Muscle of back (tissue), 3 donors: ENCODE measurements at regions not wholly inside any gene's neighbourhood (a gene's known extent, or its start where the extent isn't known, plus 50 kb on each side); places are given as distances from the start of the nearest gene placed in this dataset.
A peak's percentile ranks its signal among the peaks of the same experiment; 100 is the strongest.

ENCODE experiments used
- DNase-seq, 3 donors: peaks; one replicate each; pipeline versions ENCODE4 v3.0.0 to v3.0.0-alpha.2; 2013

DNA sequence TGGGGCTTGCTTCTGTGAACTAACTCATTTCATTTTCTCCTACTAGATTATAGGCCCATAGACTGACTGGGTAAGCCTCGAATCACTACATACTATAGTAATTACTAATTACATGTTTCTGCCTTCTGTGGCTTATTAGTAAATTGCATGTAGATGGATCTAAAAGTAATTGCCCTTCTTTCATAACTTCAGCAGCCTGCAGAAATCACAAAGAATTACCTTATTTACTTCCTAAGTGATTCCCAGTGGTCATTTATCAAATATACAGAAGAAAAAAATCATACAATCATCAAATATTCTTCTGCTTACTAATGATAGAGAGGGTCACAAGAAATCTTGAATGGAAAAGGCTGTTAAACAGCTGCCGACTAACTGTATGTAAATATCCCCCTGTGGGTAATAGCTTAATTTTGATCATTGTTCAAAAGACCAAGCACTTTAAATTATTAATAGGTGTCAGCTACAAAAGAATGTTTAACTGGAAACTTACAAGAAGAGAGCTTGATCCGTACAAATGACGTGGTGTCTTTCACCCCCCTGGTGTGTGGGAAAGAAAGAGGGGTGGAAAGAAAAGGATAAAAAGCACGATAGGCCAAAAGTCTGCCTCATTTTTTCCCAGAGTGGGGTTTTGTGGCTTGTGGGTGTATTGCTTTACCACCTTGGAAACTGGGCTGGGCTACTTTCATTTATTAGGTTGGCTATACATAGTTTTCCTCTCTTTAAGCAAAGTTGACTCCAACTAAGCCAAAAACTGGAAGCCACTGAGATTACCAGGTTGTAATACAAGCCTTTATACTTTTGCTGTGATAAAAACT lies 361.8 kb upstream of the ZMIZ1 start:
- DNase-seq, result peak in 1 of 3 donors; percentile 28

DNA sequence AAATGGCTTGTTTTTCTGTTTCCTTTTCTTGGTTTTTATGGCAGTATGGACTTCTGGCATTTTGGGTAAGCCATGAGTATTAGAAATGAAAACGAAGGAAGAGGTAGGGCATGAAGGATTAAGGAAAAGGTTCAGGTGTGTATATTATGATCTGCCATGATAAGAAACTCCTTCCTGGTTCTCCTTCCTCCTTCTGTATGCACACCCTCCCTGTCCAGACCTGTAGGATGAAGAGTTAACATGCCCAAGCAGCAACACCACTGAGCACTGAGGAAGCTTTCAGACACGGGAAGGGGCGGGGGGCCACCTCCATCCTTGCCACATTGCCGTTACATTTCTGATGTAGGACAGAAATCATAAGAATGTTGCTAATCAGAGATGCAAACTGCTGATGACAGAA lies 361.0 kb upstream of the ZMIZ1 start:
- no peak for DNase-seq

DNA sequence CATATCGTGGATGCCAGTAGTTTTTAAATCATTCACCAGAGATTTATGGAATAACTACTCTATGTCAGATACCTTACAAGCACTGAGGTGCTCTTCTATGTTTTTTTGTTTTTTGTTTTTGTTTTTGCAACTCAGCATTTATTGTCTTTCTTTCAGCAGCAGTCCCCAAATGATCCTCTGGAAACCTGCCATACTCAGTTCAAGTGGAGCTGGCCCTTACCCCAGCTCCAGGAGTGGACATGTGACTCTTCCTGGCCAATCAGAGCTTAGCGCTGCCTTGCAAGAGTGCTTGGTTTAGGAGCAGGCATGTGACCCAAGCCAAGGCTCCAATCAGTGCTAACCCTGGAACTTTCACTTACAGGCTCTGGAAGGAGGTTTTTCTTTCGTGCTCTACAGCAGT lies 356.6 kb upstream of the ZMIZ1 start:
- no peak for DNase-seq

DNA sequence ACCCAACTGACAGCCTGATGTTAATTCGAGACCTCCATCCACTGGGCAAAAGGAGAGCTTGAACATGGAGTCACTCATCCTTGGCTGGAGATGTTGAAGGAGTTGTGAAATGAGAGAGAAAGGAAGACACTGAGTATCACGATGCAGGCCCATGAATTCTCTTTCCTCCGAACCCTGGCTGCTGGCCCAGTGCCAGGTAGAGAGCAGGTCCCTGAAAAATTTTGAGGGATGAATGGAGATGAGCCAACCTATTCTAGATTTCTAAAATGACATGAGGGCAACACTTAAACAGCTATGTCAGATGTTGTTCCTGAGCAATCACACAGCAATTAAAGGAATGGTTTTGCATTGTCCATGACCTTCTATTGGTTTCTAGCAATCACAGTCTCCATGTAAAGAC lies 355.1 kb upstream of the ZMIZ1 start:
- no peak for DNase-seq

DNA sequence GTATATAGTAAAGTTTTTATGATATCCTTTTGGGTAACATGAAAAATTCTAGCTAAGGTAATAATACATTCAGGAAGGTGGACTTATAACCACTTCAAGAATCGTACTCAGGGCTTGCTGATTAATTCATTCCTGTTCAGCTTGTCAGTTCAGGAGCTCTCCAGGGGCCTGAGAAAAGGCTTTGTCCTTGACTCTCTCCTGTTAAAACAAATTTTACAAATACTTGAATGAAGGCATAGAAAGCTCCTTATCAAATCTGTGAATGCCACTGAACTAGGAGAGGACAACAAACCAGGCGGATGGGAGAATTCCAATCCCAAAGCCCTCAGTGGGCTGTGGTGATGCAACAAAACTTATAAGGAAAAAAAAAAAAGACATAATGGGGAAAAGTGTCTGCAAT lies 354.5 kb upstream of the ZMIZ1 start:
- no peak for DNase-seq

DNA sequence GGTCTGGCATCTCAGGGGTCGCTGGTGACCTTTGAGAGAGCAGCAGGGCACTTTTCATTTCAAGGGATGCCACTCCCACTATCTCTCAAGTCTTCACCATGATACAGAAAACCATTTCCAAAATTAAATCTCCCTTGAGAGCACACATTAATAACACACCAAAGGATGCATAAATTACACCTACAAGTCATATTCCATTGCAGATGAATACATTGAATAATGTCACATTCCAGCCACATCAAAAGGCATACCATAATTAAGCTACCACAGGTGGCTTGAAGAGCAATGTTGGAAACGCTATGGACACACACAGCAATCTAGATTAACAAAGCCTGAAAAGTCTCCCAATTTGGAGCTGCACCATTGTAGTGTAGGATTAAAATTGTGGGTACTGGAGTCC lies 353.3 kb upstream of the ZMIZ1 start:
- no peak for DNase-seq

DNA sequence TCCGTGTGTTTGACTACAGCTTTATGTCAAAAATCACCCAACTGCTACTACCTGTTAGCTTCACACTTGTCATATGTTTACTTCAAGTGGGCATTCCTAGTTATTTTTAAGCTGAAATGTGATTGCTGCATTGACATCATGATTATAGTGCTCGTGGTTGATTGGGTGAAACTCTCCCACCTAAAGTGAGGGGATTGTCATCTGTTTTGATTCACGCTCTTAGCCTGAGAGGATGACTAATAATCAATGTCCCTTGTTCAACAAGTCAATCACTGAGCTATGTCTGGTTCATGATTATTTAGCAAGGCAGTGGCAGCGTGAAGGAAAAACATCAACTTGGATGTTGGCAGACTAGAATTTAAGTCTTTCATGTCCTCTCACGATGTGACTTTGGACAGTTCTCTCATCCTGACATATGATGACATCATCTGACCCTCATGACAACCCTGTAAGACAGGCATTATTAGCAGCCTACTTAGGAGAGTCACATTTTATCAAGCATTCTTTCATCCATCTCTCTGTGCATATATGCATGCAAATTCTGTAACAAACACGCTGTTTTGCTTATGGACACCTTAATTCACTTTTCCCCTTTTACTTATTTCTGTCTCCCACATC lies 352.6 kb upstream of the ZMIZ1 start:
- DNase-seq, result no peak

DNA sequence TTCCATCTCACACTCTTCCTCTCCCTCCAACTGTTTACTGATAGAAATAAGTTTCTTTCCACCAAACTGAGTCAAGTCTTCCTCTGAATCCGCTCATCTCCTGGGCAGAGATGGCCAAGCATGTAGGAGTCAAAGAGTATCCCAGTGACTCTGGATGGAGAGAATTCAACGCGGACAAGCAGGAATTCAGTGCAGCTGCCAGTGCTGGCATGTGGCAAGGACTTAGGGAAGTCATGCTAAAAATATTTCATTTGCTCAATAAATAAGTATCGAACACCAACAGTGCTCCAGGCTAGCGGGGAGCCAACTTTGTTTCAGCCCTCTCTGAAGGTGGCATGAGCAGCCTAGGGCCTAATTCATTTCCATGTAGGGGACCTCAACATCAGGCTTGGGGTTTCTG lies 351.6 kb upstream of the ZMIZ1 start:
- DNase-seq, result peak in 2 of 3 donors; percentile 49 to 51

DNA sequence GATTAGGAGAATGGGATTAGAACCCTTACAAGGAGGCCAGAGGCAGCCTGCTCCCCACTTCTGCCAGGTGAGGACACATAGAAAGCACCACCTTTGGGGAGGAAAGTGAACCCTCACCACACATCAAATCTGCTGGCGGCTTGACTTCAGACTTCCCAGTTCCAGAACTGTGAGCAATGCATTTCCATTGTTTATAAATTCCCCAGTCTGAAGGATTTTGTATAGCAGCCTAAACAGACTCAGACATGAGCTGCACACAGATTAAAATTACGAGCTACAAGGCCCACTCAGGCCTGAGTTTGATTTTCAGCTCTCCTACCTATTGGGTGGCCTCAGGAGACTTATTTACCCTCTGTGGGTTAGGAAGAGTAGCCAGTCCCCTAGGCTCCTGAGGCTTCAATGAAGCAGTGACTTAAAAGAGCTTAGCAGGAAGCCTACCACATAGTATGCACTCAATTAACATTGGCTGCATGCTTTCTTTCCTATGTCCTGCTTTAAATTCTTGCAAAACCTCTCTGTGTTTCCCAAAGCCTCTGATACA lies 350.7 kb upstream of the ZMIZ1 start:
- no peak for DNase-seq

DNA sequence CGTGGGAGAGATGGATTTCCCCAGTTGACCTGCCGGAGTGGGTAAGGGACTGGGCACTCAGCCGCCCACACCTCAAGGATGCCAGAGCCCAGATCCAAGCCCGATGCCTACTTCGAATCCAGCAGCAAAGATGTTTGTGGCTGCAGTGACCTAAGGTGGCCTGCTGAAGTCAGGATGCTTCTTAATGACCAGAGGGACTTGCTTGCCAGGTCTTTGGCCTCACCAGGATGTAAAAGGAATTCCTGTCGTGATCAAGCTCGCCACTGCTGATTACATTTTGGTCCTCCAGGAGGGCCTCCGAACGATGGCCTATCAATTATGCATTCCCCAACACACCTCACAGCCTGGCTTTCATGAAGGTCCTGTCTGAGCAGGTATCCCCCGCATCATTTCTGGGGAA lies 349.5 kb upstream of the ZMIZ1 start:
- no peak for DNase-seq

DNA sequence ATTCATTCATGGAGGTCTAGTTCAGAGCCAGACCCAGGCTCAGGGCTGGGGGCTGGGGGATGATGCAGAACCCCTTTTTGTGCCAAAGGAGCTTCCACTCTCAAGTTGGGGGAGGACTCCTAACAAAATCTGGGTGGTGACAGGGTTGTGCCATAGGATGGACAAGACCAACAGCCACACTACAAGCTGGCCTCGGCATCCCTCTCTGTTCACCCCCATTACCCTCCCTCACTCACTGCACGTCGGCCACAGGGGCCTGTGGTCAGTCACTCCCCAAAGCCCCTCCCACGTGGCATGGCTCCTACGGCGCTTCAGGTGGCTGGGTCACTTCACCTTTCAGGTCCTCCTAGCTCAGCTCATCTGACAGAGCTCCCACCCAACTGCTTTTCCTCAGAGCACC lies 348.7 kb upstream of the ZMIZ1 start:
- DNase-seq, result no peak

DNA sequence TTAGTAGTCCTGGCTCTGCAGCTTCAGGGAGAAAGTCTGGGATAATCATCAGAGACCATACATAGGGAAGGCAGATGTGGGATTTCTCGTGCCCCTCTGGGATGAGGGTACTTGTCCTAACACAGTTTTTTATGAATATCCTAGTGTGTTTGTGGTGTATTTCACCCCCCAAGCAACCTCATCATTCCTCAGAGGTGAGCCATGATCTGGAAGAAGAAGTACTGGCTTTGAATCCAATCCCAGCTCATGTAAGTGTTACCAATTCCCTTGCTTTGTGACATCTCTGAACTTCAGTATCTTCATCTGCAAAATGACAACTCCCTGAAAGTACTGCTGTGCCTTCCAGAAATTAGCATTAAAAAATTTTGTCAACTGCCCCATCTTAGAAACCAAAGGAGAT lies 347.5 kb upstream of the ZMIZ1 start:
- no peak for DNase-seq

DNA sequence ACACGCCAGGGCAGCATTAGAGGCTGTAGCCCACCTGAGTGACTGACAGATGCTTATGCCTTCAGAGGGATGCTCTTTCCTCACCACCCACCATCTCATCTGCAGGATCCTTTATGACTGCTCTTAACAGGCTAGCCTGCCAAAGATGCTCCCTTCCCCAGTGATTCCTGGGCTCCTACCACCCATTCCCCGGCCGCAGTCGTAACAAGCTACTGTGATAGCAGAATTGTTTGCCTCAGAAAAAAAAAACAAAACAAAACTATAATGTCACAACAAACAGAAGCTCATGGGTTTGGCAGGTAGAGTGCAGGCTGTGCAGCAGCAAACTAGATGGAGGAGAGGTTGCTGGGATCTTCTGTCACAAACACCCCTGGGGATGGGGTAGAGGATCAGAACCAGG lies 343.9 kb upstream of the ZMIZ1 start:
- DNase-seq, result no peak

DNA sequence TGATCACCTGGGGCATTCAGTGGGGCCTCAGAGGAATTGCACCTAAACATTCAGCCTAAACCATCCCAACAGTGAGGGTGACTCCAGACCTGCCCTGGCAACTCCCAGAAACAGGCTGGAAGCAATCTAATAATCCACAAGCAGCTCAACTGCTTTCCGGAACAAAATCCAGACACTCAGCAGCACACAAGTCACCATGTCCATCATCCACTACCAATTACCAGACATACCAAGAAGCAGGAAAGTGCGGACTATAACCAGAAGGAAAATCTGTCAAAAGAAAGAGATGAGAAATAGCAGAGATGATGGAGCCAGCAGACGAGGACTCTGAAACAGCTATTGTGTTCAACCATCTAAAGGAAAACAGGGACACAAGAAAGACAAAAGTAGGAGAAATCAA lies 342.6 kb upstream of the ZMIZ1 start:
- no peak for DNase-seq

DNA sequence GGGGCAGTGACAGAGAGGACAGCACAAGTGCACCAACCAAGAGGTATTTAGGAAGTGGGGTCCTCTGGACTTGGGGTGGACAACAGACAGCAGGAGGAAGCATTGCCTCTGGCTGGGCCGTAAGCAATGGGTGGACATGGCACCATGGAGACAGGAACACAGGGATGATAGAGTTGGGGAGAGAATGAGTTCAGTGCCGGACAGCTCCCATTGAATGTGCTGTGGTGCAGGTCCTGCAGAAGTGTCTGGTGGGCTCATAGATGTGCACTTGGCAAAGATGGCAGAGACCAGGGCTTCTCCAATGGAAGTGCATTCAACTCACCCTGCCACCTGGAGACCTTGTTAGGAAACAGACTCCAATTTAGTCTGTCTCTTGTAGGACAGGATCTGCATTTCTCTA lies 341.5 kb upstream of the ZMIZ1 start:
- no peak for DNase-seq

DNA sequence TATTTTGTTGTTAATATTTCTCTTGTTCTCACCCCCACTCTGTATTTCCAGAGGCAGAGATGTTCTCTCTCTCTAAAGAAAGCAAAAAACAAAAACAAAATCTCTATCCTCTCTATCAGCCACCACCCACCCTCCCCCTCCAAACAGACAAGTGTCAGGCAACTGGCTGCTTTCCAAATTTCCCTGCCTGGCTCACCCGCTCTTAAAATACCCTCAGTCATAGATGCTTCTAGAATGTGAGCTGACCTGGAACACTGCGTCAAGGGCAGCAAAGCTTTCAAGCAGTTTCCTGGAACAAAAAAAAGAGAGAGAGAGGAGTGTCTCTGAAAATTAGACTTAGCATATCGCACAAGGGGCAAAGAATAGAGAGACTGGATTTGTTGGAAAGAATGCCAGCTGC lies 341.0 kb upstream of the ZMIZ1 start:
- no peak for DNase-seq

DNA sequence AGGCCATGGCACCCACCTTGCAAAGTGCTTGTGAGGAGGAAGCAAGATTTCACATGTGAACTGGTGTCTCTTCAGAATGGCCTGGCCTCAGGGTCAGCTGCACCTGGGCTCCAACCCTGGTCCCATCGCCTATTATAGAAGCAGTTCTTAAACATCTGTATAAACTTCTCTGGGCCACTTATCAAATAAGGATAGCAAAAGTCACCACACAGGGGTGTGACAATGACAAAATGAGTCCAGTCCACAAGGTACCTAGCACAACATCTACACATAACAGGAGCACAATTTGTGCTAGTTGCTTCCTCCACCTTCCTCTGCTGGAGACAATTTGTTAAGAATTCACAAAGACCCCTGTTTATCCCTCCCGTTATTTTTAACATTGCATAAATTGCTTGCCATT lies 340.6 kb upstream of the ZMIZ1 start:
- no peak for DNase-seq

DNA sequence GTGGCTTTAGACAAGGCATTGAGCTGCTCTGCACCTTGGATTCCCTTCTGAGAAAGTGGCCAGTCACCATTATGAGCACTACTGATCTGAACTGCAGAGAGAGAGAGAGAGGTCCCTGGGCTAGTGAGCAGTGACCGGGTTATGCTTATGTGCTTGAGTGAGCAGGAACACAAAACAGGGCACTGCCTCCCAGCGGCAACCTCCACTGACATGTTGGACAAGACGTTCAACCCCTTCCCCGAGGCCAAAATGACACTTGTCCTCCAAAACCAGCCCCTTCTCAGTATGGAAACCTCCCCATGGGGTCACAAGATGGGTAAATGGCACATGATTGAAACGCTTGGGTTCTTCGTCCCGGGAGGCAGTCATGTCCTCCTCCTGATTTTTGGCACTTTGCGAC lies 339.4 kb upstream of the ZMIZ1 start:
- no peak for DNase-seq

DNA sequence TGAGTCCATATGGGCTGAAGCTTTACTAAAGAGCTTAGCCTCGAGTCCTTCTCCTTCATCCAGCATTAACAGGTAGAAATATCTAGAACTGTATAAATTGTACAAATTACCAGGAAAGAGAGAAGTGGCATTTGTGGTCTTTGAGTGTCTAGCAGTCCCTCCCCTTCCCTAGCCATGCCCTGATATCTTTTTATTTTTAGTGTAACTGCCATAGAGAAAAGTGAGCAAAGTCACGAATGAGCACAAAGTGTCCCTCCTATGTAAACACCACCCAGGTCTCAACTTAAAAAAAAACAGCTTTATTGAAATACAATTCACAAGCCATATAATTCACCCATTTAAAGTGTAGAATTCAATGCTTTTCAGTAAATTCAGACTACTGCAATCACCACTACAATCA lies 339.0 kb upstream of the ZMIZ1 start:
- no peak for DNase-seq

DNA sequence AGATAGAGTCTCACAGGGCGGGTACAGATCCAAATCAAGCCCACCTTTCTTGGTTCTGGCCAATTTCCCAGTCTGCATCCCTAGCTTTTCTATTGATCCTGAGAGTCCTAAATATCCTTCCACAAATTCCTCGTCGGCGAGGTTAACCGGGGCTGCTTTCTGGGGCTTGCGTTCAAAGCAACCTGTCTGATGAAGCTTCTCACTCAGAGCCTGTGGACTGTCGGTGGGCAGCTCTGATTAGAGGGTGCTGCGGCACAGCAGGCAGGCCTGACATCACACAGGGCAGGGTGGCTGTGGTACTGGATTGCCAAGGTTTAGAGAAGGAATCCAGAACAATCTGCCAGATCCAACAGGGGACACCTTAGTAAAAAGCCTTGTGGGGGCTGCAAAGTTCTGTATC lies 338.0 kb upstream of the ZMIZ1 start:
- no peak for DNase-seq

DNA sequence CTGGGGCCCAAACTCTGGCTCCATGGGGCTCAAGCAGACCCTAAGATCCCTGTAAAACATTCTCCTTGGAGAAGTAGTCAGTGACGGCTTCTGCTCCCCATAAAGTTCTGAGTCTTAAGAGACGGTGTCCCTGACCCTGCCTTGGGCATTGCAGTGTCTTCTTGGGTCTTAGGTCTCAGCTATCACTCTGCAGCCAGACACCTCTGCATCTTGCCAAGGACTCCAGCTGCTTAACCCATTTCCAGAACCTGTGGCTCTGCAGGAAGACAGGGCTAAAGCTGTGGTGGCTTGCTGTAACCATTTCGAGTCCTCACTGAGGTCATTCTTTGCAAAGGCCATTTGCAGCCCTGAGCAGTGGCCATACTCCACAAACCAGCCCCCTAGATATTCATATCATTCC lies 337.1 kb upstream of the ZMIZ1 start:
- DNase-seq, result no peak

DNA sequence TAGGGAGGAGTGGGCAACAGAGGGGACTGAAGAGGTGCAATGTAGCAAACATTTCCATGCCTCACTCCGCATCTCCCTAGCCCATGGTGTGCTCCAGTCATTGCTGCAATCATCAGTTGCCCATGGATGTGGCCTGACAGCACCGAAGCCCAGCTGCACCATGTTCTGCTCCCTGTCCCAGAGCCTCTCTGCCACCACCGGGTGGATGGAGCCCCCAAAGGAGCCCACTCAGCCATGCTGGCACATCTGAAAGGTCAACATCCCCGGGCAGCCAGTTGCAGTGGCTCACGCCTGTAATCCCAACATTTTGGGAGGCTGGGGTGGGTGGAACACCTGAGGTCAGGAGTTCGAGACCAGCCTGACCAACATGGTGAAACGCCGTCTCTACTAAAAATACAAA lies 336.4 kb upstream of the ZMIZ1 start:
- DNase-seq, result no peak

DNA sequence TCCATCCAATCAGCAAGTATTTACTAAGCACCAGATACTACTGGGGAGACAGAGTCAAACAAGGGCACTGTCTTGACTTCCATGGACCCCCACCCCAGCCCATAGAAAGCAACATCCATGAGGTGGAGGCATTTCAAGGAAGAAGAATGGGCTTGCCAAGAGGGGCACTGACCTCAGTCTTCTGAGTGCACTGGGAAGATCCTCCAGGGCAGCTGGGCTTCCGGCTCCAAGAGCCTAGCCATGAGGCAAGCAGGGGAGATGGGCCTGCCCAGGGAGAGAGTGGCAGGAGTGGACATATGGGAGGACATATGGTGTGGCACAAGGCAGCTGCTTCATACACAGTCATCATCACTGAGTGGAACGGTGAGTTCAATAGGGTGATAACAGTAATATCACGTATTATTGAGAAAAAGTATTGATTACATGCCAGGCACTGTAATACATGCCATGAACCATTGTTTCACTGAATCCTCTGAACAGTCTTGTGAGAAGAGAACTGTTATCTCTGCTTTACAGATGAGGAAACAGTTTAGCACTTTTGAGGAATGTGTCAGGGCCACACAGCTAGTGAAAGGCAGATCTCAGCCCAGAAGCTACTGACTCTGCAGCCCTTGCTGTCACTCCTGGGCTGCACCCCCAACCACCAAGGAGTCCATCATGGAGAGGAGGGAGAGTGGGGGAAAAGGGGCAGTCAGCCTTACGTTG lies 331.7 kb upstream of the ZMIZ1 start:
- DNase-seq, result no peak
